ENCODE measurements at regions not wholly inside any gene's neighbourhood (a gene's known extent, or its start where the extent isn't known, plus 50 kb on each side); places are given as distances from the start of the nearest gene placed in this dataset.

- TF ChIP-seq ATF4 (CRISPR knock-in tag; IDR thresholded peaks at IDR 0.05) = peak; percentile 8; the same call in 1 of the 2 replicates
- no peak for TF ChIP-seq CREB5 (CRISPR knock-in tag; IDR thresholded peaks at IDR 0.05)
- TF ChIP-seq CREBBP (IDR thresholded peaks at IDR 0.05; ENCODE audit: low read depth, low read length) = no peak
- no peak for TF ChIP-seq NCOR1 (IDR thresholded peaks at IDR 0.05)
- TF ChIP-seq ZBTB2 (IDR thresholded peaks at IDR 0.05) = no peak
- TF ChIP-seq SNIP1 (IDR thresholded peaks at IDR 0.05; ENCODE audit: low read depth) = no peak
- no peak for TF ChIP-seq MGA (IDR thresholded peaks at IDR 0.05)
Measured at GRCh38 chr1:234725177-234726132, 115.5 kb upstream of the IRF2BP2 start (continued).

All from K562 (cell line).